Lower leg skin (tissue), 3 donors: ENCODE measurements at regions not wholly inside any gene's neighbourhood (a gene's known extent, or its start where the extent isn't known, plus 50 kb on each side); places are given as distances from the start of the nearest gene placed in this dataset.

Source experiments
- CTCF ChIP-seq, 3 donors: fragments of 450-650 bp; IDR thresholded peaks; one replicate each; pipeline ENCODE4 v1.5.1; 2016; ENCODE audit warnings: antibody characterized with exemption in 3 of 3, mild to moderate bottlenecking in 3 of 3, moderate library complexity in 2 of 3
- POLR2A ChIP-seq, 2 donors: fragments of 450-650 bp; IDR thresholded peaks; one replicate each; pipeline ENCODE4 v1.6.1; 2016 to 2017; ENCODE audit warnings: antibody characterized with exemption in 2 of 2, mild to moderate bottlenecking in 1 of 2, moderate library complexity in 1 of 2

DNA sequence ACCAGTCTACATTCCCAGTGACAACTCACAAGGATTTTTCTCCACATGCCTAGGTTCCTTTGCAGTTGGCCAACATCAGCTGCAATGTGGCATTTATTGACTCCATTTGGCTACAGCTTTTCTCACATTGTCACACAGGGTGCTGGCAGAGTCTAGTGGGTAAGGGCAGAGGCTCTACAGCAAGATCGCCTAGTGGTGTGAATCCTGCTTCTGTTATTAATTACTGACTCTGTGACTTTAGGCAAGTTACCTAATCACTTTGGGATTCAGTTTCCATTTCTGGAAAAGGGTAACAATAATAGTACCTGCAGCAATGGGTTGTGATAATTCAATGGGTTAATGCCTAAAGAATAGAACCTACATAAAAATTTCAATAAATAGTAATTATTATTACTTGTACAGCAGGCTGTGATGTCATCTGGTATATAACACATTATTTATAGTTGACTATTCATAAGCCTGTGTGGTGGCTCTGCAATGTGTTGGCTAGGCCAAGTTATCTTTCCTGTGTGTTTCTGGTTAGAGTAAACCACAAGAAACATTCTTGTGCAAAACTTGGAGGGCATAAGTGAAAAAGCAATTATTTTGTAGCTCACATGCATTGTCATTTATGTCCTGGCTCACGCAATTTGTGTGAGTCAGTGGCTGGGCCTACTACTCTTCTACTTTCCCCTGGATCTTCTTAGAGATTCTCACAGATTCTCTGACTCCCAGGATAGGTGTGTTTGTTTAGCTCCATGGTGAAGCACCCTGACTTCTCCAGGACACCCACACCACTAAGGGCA is 59.5 kb downstream of the PTGS2 start:
- TF ChIP-seq POLR2A (IDR thresholded peaks at IDR 0.05) (no peak), CTCF (IDR thresholded peaks at IDR 0.05) (no peak)
